Ureter (tissue), 1 donor: ENCODE measurements at regions not wholly inside any gene's neighbourhood (a gene's known extent, or its start where the extent isn't known, plus 50 kb on each side); places are given as distances from the start of the nearest gene placed in this dataset.

ENCODE experiments used
- DNase-seq: peaks from one replicate; pipeline ENCODE4 v3.0.0-alpha.2; 2020; ENCODE audit warnings: low spot score
- donor health status: DM: yes; HTN: yes; CAD: no.

- DNase-seq, result no peak
Observed at GRCh38 chr7:112882991-112883390, 92.8 kb upstream of the TMEM168 start.

- DNase-seq, result no peak
Observed at GRCh38 chr7:112882511-112882910, 92.3 kb upstream of the TMEM168 start.

DNA sequence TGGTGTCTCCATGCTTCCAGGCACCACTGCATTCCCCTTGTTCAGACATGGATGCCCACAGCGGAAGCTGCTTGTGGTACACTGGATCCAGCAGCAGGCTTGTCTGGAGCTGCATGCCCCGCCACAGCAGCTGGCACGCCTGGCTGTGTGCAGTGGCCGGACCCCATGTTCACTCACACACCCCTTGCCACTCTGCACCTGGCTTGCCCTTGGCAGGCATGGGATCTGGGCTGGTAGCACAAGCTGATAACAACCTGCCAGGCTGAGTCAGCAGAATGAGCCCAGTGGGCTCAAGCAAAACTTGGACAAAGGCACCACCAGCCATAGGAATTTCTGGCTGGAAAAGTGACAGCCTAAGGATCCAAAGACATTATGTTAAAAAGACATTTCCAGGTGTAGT, 91.8 kb upstream of the TMEM168 start:
- DNase-seq, result no peak

DNA sequence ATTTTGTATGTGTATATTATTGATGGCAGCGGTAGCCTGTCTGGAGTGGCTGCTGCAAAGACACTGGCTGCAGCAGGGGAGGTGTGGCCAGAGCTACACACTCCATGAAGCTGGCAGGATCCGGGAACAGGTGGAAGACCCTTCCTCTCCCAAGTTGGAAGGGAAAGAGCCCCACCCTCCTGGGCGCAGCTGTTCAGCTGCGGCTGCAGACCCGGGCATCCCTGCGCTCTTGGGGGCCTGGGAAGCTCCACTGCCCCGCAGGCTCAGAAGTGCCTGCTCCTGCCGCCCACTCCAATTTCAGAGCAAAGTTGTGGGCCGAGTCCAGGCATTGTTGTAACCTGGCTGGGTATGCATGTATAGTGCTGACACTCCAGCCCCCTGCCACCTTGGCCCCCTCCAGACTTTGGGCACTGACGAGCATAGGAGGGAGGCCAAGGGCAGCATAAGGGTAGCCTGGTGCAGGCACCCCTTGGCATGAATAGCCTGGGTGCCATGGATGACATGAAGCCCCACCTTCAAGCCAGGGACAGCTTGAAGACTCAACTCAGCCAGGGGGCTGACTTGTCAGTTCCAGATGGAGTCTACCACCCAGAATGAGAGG, 90.7 kb upstream of the TMEM168 start:
- no peak for DNase-seq

GRCh38 chr7:112877691-112878460, 87.7 kb upstream of the TMEM168 start:
- DNase-seq, result no peak

DNA sequence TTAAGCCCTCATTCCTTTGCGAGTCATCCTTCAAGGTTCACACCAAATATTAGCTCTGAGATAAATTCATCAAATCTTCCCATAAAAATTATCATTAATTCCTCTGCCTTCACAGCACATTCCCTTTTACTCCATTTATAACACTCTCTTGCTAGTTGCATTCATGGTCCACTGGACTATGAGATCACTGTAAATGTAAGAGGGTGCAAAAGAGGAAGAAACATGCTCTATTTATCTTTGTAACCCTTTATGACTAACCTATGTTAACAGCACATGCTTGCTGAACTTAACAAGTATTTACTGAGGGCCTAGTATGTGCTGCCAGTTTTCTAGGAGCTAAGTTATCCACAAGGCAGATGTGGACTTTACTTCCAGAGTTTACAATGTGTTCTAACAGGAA, 86.7 kb upstream of the TMEM168 start:
- DNase-seq, result no peak

GRCh38 chr7:112874909-112875308, 84.7 kb upstream of the TMEM168 start:
- no peak for DNase-seq

DNA sequence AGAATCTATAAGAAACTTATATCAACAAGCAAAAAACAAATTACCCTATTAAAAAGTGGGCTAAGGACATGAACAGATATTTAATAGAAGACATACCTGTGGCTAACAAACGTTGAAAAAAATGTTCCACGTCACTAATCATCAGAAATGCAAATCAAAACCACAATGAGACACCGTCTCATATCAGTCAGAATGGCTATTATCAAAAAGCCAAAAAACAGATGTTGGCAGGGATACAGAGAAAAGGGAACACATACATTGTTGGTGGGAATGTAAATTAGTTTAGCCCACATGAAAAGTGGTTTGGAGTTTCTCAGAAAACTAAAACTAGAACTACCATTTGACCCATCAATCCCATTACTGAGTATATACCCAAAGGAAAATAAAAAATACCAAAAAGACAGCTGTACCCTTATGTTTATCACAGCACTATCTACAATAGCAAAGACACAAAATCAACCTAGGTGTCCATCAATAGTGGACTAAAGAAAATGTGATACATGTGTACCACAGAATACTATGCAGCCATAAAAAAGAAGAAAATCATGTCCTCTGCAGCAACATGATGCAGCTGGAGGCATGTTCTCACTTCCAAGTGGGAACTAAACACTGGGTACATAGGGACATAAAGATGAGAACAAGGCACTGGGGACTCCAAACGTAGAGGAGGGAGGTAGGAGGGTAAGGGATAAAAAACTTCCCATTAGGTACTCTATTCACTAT, 83.8 kb upstream of the TMEM168 start:
- DNase-seq, result no peak

- DNase-seq, result no peak
Observed at GRCh38 chr7:112869111-112869774, 79.0 kb upstream of the TMEM168 start.

DNA sequence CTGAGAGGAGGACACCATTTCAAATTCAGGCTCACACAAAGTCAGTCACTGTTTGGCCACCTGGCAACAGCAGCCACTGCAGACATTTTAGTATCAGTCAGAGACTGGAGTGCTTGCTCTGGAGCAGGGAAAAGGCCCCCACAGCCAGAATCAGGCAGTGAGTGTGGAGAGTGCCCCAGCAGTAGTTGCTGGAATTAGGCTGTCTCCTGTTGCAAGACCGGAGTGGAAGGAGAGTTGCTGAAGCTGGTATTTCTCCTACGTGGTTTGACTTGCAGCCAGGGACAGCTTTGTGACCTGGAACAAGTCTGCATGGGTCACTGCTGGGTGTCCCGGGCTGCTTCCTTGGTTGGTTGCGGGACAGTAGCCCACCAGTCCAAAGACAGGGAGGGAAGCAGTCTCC, 78.4 kb upstream of the TMEM168 start:
- DNase-seq, result no peak

DNA sequence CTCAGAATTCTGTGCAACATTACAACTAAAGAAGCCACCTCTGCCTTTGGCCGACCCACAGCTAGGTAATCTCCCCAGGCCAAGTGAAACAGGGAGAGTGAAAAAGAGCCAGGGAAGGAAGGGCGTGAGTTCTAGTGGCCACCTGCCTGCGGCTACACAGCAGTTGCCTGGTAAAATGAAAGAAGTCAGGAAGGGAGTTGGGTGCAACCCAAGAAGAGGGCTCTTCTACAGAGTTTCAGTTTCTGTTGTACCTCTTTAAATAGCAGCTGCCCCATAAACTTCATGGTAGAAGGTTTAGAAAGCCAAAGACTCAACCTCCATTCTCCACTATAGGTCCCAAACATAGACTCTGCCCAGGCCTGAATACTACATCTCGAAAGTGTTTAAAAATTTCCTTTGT, 76.2 kb upstream of the TMEM168 start:
- no peak for DNase-seq

- DNase-seq, result no peak
Observed at GRCh38 chr7:112864380-112864779, 74.2 kb upstream of the TMEM168 start.

DNA sequence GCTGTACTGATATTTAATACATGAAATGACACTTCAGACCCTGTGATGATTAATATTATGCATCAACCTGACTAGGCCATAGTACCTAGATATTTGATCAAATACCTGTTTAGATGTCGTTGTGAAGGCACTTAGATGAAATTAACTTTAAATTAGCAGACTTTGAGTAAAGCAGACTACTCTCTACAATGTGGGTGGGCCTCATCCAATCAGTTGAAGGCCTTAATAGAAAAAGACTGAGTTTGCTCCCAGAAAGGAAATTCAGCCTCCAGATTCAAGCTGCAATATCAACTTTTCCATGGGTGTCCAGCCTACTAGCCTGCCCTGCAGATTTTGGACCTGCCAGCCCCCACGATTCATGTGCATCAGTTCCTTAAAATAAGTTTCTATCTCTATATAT, 68.6 kb upstream of the TMEM168 start:
- no peak for DNase-seq

- DNase-seq, result no peak
Observed at GRCh38 chr7:112855227-112855626, 65.0 kb upstream of the TMEM168 start.

- DNase-seq, result no peak
Observed at GRCh38 chr7:112854169-112854568, 64.0 kb upstream of the TMEM168 start.

- DNase-seq, result no peak
Observed at GRCh38 chr7:112853422-112853821, 63.2 kb upstream of the TMEM168 start.

GRCh38 chr7:112843151-112843550, 53.0 kb upstream of the TMEM168 start:
- DNase-seq, result no peak
